CD4-positive, alpha-beta T cell treated with Interleukin-4 for 4 hours (primary cell): ENCODE measurements at regions not wholly inside any gene's neighbourhood (a gene's known extent, or its start where the extent isn't known, plus 50 kb on each side); places are given as distances from the start of the nearest gene placed in this dataset.

ENCODE experiments used
- DNase-seq: peaks from one replicate; pipeline ENCODE4 v3.0.0-alpha.2; 2020

- DNase-seq = no peak
Measured at GRCh38 chr9:28234133-28234893, 661.0 kb upstream of the C9orf72 start.

- no peak for DNase-seq
Measured at GRCh38 chr9:28234894-28235277, 661.6 kb upstream of the C9orf72 start.

- no peak for DNase-seq
Measured at GRCh38 chr9:28249424-28249823, 676.1 kb upstream of the C9orf72 start.

GRCh38 chr9:28255174-28255573 lies 681.9 kb upstream of the C9orf72 start:
- DNase-seq = no peak

GRCh38 chr9:28260330-28260729 lies 687.0 kb upstream of the C9orf72 start:
- no peak for DNase-seq

GRCh38 chr9:28264368-28264767 lies 691.1 kb upstream of the C9orf72 start:
- DNase-seq = no peak

- no peak for DNase-seq
Measured at GRCh38 chr9:28267351-28267750, 694.1 kb upstream of the C9orf72 start.

GRCh38 chr9:28270156-28270555 lies 696.9 kb upstream of the C9orf72 start:
- DNase-seq = no peak

- DNase-seq = no peak
Measured at GRCh38 chr9:28272127-28272526, 698.8 kb upstream of the C9orf72 start.

GRCh38 chr9:28287455-28287854 lies 714.2 kb upstream of the C9orf72 start:
- no peak for DNase-seq

GRCh38 chr9:28289746-28290145 lies 716.5 kb upstream of the C9orf72 start:
- DNase-seq = no peak

- no peak for DNase-seq
Measured at GRCh38 chr9:28293369-28294090, 720.2 kb upstream of the C9orf72 start.

- no peak for DNase-seq
Measured at GRCh38 chr9:28301281-28301680, 728.0 kb upstream of the C9orf72 start.

GRCh38 chr9:28317745-28318144 lies 744.5 kb upstream of the C9orf72 start:
- DNase-seq = no peak

GRCh38 chr9:28318515-28318914 lies 745.2 kb upstream of the C9orf72 start:
- DNase-seq = no peak

GRCh38 chr9:28319981-28320380 lies 746.7 kb upstream of the C9orf72 start:
- DNase-seq = no peak

- no peak for DNase-seq
Measured at GRCh38 chr9:28320616-28321015, 747.3 kb upstream of the C9orf72 start.

GRCh38 chr9:28329323-28329722 lies 756.0 kb upstream of the C9orf72 start:
- DNase-seq = no peak

- DNase-seq = no peak
Measured at GRCh38 chr9:28332648-28333047, 759.4 kb upstream of the C9orf72 start.

- DNase-seq = no peak
Measured at GRCh38 chr9:28341913-28342312, 768.6 kb upstream of the C9orf72 start.

- no peak for DNase-seq
Measured at GRCh38 chr9:28342815-28343338, 769.6 kb upstream of the C9orf72 start.

- DNase-seq = no peak
Measured at GRCh38 chr9:28363151-28363562, 789.9 kb upstream of the C9orf72 start.

- DNase-seq = no peak
Measured at GRCh38 chr9:28365020-28365640, 791.8 kb upstream of the C9orf72 start.

GRCh38 chr9:28365728-28366127 lies 792.4 kb upstream of the C9orf72 start:
- DNase-seq = no peak
